A549 (cell line): ENCODE measurements at regions not wholly inside any gene's neighbourhood (a gene's known extent, or its start where the extent isn't known, plus 50 kb on each side); places are given as distances from the start of the nearest gene placed in this dataset.
A peak's percentile ranks its signal among the peaks of the same experiment; 100 is the strongest.

Experiments used
- ATAC-seq, 2 experiments: fragments of 200-7000 bp in 1 of 2; fragments of >200 bp in 1 of 2; cut with Nextera tagmentation in 1 of 2; cut with Tn5 transposase in 1 of 2; 3 replicates each; pipeline versions ENCODE4 v1.8.0 to v1.9.1; 2018 to 2020; ENCODE audit warnings: mild to moderate bottlenecking in 1 of 2, moderate library complexity in 1 of 2
- CTCF ChIA-PET: fragments of 300-600 bp; sonication (Branson Sonifier 250); formaldehyde crosslinking; extraction: SDS; loops from one replicate; lab custom pipeline; 2021; ENCODE audit warnings: antibody characterized with exemption, inconsistent platforms; lab: Yijun Ruan, JAX
- POLR2A ChIA-PET: fragments of 350-600 bp; formaldehyde crosslinking; extraction: SDS; loops from one replicate; lab custom pipeline; 2021; ENCODE audit warnings: antibody characterized with exemption, inconsistent platforms; lab: Yijun Ruan, JAX
- DNase-seq, 2 experiments: peaks; one replicate each; pipeline versions ENCODE4 v3.0.0 to v3.0.0-alpha.2; 2011 to 2016; ENCODE audit warnings: low read depth in 1 of 2, low spot score in 1 of 2
- FAIRE-seq: peaks from 2 replicates; lab custom pipeline; 2011; peaks lifted over from hg19 to GRCh38; lab: Jason Lieb, UNC
- H3K27ac ChIP-seq, 2 experiments: fragments of >200 bp; sonication (Bioruptor Twin); formaldehyde crosslinking; 3 replicates each; pipeline ENCODE4 v1.5.1; 2016 to 2017
- H3K4me1 ChIP-seq: fragments of >200 bp; sonication (Bioruptor Twin); formaldehyde crosslinking; 3 replicates; pipeline ENCODE4 v1.6.1; 2016
- H3K4me2 ChIP-seq: fragments of >200 bp; sonication (Bioruptor Twin); formaldehyde crosslinking; 3 replicates; pipeline ENCODE4 v1.6.1; 2016
- H3K4me3 ChIP-seq: fragments of >200 bp; sonication (Bioruptor Twin); formaldehyde crosslinking; 3 replicates; pipeline ENCODE4 v1.5.1; 2016
- H3K9me3 ChIP-seq: fragments of >200 bp; sonication (Bioruptor Twin); formaldehyde crosslinking; 3 replicates; pipeline ENCODE4 v1.6.1; 2016
- BHLHE40 ChIP-seq: IDR thresholded peaks from 2 replicates; pipeline ENCODE4 v1.6.1; 2012; ENCODE audit warnings: low read depth, low read length, inconsistent platforms
- CBX2 ChIP-seq: fragments of 200-600 bp; sonication (generic); IDR thresholded peaks from 2 replicates; pipeline ENCODE4 v1.6.1; 2016; ENCODE audit warnings: low read depth, mild to moderate bottlenecking, borderline replicate concordance
- CBX8 ChIP-seq: fragments of 200-600 bp; sonication (generic); IDR thresholded peaks from 2 replicates; pipeline ENCODE4 v1.6.1; 2016
- CEBPB ChIP-seq, 2 experiments: fragments of >200 bp in 1 of 2; sonication (Bioruptor Twin) in 1 of 2; formaldehyde crosslinking in 1 of 2; IDR thresholded peaks; 2 replicates each; pipeline ENCODE4 v1.6.1; 2012 to 2016
- CHD2 ChIP-seq: fragments of 150-350 bp; IDR thresholded peaks from 2 replicates; pipeline ENCODE4 v1.6.1; 2014; ENCODE audit warnings: low read length; ENCODE audit not compliant: partially characterized antibody
- CHD4 ChIP-seq: fragments of 200-600 bp; sonication (generic); IDR thresholded peaks from 2 replicates; pipeline ENCODE4 v1.6.1; 2016; ENCODE audit warnings: antibody characterized with exemption, mild to moderate bottlenecking, borderline replicate concordance
- EHF ChIP-seq: fragments of 250-450 bp; sonication (Bioruptor Pico); IDR thresholded peaks from 2 replicates; pipeline ENCODE4 v1.5.0; 2020; ENCODE audit warnings: mild to moderate bottlenecking
- EHMT2 ChIP-seq: fragments of 200-600 bp; sonication (generic); IDR thresholded peaks from 2 replicates; pipeline ENCODE4 v1.6.1; 2016; ENCODE audit warnings: antibody characterized with exemption, low read depth, mild to moderate bottlenecking, moderate library complexity
- FOSL2 ChIP-seq, 2 experiments: fragments of 450-650 bp in 1 of 2; fragments of >200 bp in 1 of 2; sonication (Bioruptor Twin) in 1 of 2; formaldehyde crosslinking; IDR thresholded peaks; 2 replicates each; pipeline versions ENCODE4 v1.5.0 to v1.6.1; 2016 to 2020; ENCODE audit warnings: mild to moderate bottlenecking in 1 of 2, moderate library complexity in 1 of 2
- FOXS1 ChIP-seq: fragments of 250-450 bp; sonication (Bioruptor Pico); IDR thresholded peaks from 2 replicates; pipeline ENCODE4 v1.5.0; 2020; ENCODE audit warnings: mild to moderate bottlenecking, moderate library complexity
- GATA3 ChIP-seq: IDR thresholded peaks from 2 replicates; pipeline ENCODE4 v1.6.1; 2012; ENCODE audit warnings: borderline replicate concordance
- HDAC2 ChIP-seq: fragments of 200-600 bp; sonication (generic); IDR thresholded peaks from 2 replicates; pipeline ENCODE4 v1.6.1; 2016
- HOXB5 ChIP-seq: fragments of 250-450 bp; sonication (Bioruptor Pico); IDR thresholded peaks from 2 replicates; pipeline ENCODE4 v1.5.0; 2020; ENCODE audit warnings: mild to moderate bottlenecking, moderate library complexity
- KDM1A ChIP-seq: fragments of 200-600 bp; sonication (generic); IDR thresholded peaks from 2 replicates; pipeline ENCODE4 v1.6.1; 2016; ENCODE audit warnings: low read depth, mild to moderate bottlenecking
- MAFK ChIP-seq: fragments of 450-650 bp; IDR thresholded peaks from 2 replicates; pipeline ENCODE4 v1.6.1; 2014; ENCODE audit not compliant: partially characterized antibody
- MAX ChIP-seq: IDR thresholded peaks from 2 replicates; pipeline ENCODE4 v1.6.1; 2012
- NFE2L2 ChIP-seq: fragments of 150-350 bp; conservative IDR thresholded peaks from 2 replicates; pipeline ENCODE4 v1.6.1; 2014; ENCODE audit warnings: low read length
- NPAS2 ChIP-seq: fragments of 250-450 bp; sonication (Bioruptor Pico); IDR thresholded peaks from 2 replicates; pipeline ENCODE4 v1.8.0; 2022; ENCODE audit warnings: mild to moderate bottlenecking, moderate library complexity, borderline replicate concordance
- PHF8 ChIP-seq: fragments of 200-600 bp; sonication (generic); IDR thresholded peaks from 2 replicates; pipeline ENCODE4 v1.6.1; 2016; ENCODE audit warnings: low read depth, mild to moderate bottlenecking, antibody characterized with exemption, moderate library complexity, borderline replicate concordance
- POLR2AphosphoS2 ChIP-seq: conservative IDR thresholded peaks from 2 replicates; pipeline ENCODE4 v1.6.1; 2012; ENCODE audit warnings: low read length, improper control_type of control experiment, inconsistent platforms
- RARB ChIP-seq: fragments of 250-450 bp; sonication (Bioruptor Pico); IDR thresholded peaks from 2 replicates; pipeline ENCODE4 v1.8.0; 2021; ENCODE audit warnings: mild to moderate bottlenecking, moderate library complexity
- RCOR1 ChIP-seq: fragments of 150-350 bp; IDR thresholded peaks from 2 replicates; pipeline ENCODE4 v1.6.1; 2014; ENCODE audit warnings: antibody characterized with exemption, low read length, low read depth
- RFX5 ChIP-seq: fragments of 450-650 bp; IDR thresholded peaks from 2 replicates; pipeline ENCODE4 v1.7.1; 2014; ENCODE audit warnings: antibody characterized with exemption, mild to moderate bottlenecking, moderate library complexity
- RNF2 ChIP-seq: fragments of 200-600 bp; sonication (generic); IDR thresholded peaks from 2 replicates; pipeline ENCODE4 v1.6.1; 2016; ENCODE audit warnings: low read depth, mild to moderate bottlenecking, antibody characterized with exemption, moderate library complexity, borderline replicate concordance
- SMC3 ChIP-seq: fragments of >200 bp; sonication (Bioruptor Twin); formaldehyde crosslinking; IDR thresholded peaks from 3 replicates; pipeline ENCODE4 v1.6.1; 2018; ENCODE audit warnings: inconsistent platforms
- TP53 ChIP-seq: fragments of 250-450 bp; sonication (Bioruptor Pico); IDR thresholded peaks from 2 replicates; pipeline ENCODE4 v1.5.0; 2021; ENCODE audit warnings: mild to moderate bottlenecking, moderate library complexity
- ZFP36 ChIP-seq: fragments of 450-650 bp; IDR thresholded peaks from 2 replicates; pipeline ENCODE4 v1.6.1; 2014; ENCODE audit warnings: borderline replicate concordance; ENCODE audit not compliant: partially characterized antibody
- WGBS: methylation state at CpG from one replicate; pipeline ENCODE4 v1.1.6; 2017; ENCODE audit errors: missing lambda C conversion rate; 5-methylcytosine and 5-hydroxymethylcytosine counted together
- TF ChIP-seq, protein P1 (sequence below): fragments of >200 bp; sonication (Bioruptor Twin); formaldehyde crosslinking; IDR thresholded peaks from 2 replicates; pipeline ENCODE4 v1.6.1; 2016
- TF ChIP-seq, protein P2 (sequence below): fragments of 250-450 bp; sonication (Bioruptor Pico); IDR thresholded peaks from 2 replicates; pipeline ENCODE4 v1.5.0; 2020; ENCODE audit warnings: low read depth, mild to moderate bottlenecking, moderate library complexity

- no peak for TF ChIP-seq HDAC2
- no peak for TF ChIP-seq RFX5
- no peak for TF ChIP-seq NFE2L2
- no peak for TF ChIP-seq GATA3
- TF ChIP-seq CHD2, result no peak
- TF ChIP-seq FOSL2 (IDR thresholded peaks at IDR 0.05), result no peak
- TF ChIP-seq FOSL2 (CRISPR knock-in tag; IDR thresholded peaks at IDR 0.05), result no peak
- TF ChIP-seq MAFK, result no peak
- TF ChIP-seq CBX2, result no peak
- no peak for TF ChIP-seq HOXB5 (CRISPR knock-in tag)
- no peak for TF ChIP-seq RNF2
- TF ChIP-seq, all 56 proteins: peak for 0
- Histone ChIP-seq H3K4me1 (no peaks in the 10 kb centered on the region), H3K4me2 (no peak overlapping the region), H3K27ac (no peak overlapping the region), H3K4me3 (no peak overlapping the region), H3K9me3 (no peaks in the 10 kb centered on the region)
- FAIRE-seq (no peak), ATAC-seq (no peak), DNase-seq (no peak)
- 0% methylated on average over 1 of the region's 2 CpGs for WGBS
- ChIA-PET CTCF (no interaction called here), POLR2A (no interaction called here)
These were observed 403.1 kb downstream of the RRAGC start for GRCh38 chr1:38456531-38456876.

GRCh38 chr1:38455829-38456530 is 403.6 kb downstream of the RRAGC start:
- Histone ChIP-seq H3K4me1 (no peaks in the 10 kb centered on the region), H3K4me3 (no peak overlapping the region), H3K4me2 (no peak overlapping the region), H3K9me3 (no peaks in the 10 kb centered on the region), H3K27ac (no peak overlapping the region)
- CTCF ChIA-PET, result no interaction called here
- TF ChIP-seq KDM1A (no peak), RARB (CRISPR knock-in tag) (no peak), ZFP36 (no peak), CEBPB (IDR thresholded peaks at IDR 0.05) (no peak)
- DNase-seq, result no peak
- FAIRE-seq, result no peak
- ATAC-seq, result no peak
- POLR2A ChIA-PET, result no interaction called here
- WGBS, result 9% methylated on average over 14 of the region's 16 CpGs

GRCh38 chr1:38454749-38455441 is 404.7 kb downstream of the RRAGC start:
- Histone ChIP-seq H3K4me1 (no peaks in the 10 kb centered on the region), H3K9me3 (no peaks in the 10 kb centered on the region), H3K4me3 (no peak overlapping the region), H3K4me2 (no peak overlapping the region), H3K27ac (no peak overlapping the region)
- POLR2A ChIA-PET, result no interaction called here
- FAIRE-seq, result no peak
- CTCF ChIA-PET, result no interaction called here
- WGBS, result 14% methylated on average over 9 of the region's 9 CpGs
- DNase-seq, result no peak
- TF ChIP-seq, protein P1, sequence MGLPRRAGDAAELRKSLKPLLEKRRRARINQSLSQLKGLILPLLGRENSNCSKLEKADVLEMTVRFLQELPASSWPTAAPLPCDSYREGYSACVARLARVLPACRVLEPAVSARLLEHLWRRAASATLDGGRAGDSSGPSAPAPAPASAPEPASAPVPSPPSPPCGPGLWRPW, result no peak
- TF ChIP-seq, protein P2, sequence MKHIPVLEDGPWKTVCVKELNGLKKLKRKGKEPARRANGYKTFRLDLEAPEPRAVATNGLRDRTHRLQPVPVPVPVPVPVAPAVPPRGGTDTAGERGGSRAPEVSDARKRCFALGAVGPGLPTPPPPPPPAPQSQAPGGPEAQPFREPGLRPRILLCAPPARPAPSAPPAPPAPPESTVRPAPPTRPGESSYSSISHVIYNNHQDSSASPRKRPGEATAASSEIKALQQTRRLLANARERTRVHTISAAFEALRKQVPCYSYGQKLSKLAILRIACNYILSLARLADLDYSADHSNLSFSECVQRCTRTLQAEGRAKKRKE (CRISPR knock-in tag), result no peak
- no peak for TF ChIP-seq TP53
- no peak for TF ChIP-seq ZFP36
- no peak for TF ChIP-seq NPAS2
- no peak for ATAC-seq

GRCh38 chr1:38454236-38454635 is 405.3 kb downstream of the RRAGC start:
- DNase-seq, result peak in 1 of 2 experiments; percentile 14
- H3K4me1 ChIP-seq, result no peaks in the 10 kb centered on the region
- TF ChIP-seq RCOR1 (no peak), FOXS1 (CRISPR knock-in tag) (no peak), EHMT2 (no peak), CBX2 (no peak), SMC3 (no peak), CBX8 (no peak), HDAC2 (no peak), POLR2AphosphoS2 (no peak), CHD4 (no peak), EHF (no peak), GATA3 (no peak), BHLHE40 (no peak), CEBPB (IDR thresholded peaks at IDR 0.05) (no peak), MAX (no peak), KDM1A (no peak), MAFK (no peak), PHF8 (no peak)
- TF ChIP-seq, all 56 proteins: peak for 0
- H3K9me3 ChIP-seq, result no peaks in the 10 kb centered on the region
- WGBS, result 57% methylated on average over 5 of the region's 5 CpGs
- no peak overlapping the region for H3K27ac ChIP-seq
- ChIA-PET CTCF (no interaction called here), POLR2A (no interaction called here)
- ATAC-seq (peak in 1 of 2 experiments; percentile 31; a peak in 1 of 6 replicates), FAIRE-seq (no peak)
- H3K4me3 ChIP-seq, result no peak overlapping the region
- no peak overlapping the region for H3K4me2 ChIP-seq
